Muscle layer of duodenum (tissue), 2 donors: ENCODE measurements at regions not wholly inside any gene's neighbourhood (a gene's known extent, or its start where the extent isn't known, plus 50 kb on each side); places are given as distances from the start of the nearest gene placed in this dataset.
"Not testable (repeated sequence)": the region's sequence is repeated elsewhere in the genome, so short reads cannot be mapped to it uniquely, and the experiment has no call there.

Experiments used
- H3K27ac ChIP-seq: one replicate; pipeline ENCODE4 v1.7.0; 2013; ENCODE audit warnings: mild to moderate bottlenecking, low read length
- H3K27me3 ChIP-seq: one replicate; pipeline ENCODE4 v1.7.0; 2013; ENCODE audit warnings: low read depth, mild to moderate bottlenecking, control low read depth, low read length
- H3K36me3 ChIP-seq, 2 donors: one replicate each; pipeline ENCODE4 v1.7.0; 2013; ENCODE audit warnings: low read length in 2 of 2, control low read depth in 1 of 2, mild to moderate bottlenecking in 1 of 2; ENCODE audit not compliant: insufficient read depth in 2 of 2, control insufficient read depth in 1 of 2
- H3K4me1 ChIP-seq, 2 donors: one replicate each; pipeline ENCODE4 v1.7.0; 2013; ENCODE audit warnings: low read length in 2 of 2, mild to moderate bottlenecking in 2 of 2, control low read depth in 1 of 2, moderate library complexity in 1 of 2; ENCODE audit not compliant: insufficient read depth in 2 of 2, control insufficient read depth in 1 of 2
- H3K4me3 ChIP-seq, 2 donors: one replicate each; pipeline ENCODE4 v1.7.0; 2013; ENCODE audit warnings: low read length in 2 of 2, low read depth in 1 of 2, mild to moderate bottlenecking in 1 of 2
- H3K9me3 ChIP-seq, 2 donors: one replicate each; pipeline ENCODE4 v1.7.0; 2013; ENCODE audit warnings: low read length in 2 of 2, control low read depth in 1 of 2, mild to moderate bottlenecking in 1 of 2; ENCODE audit not compliant: control insufficient read depth in 1 of 2
- donor health status: healthy.

DNA sequence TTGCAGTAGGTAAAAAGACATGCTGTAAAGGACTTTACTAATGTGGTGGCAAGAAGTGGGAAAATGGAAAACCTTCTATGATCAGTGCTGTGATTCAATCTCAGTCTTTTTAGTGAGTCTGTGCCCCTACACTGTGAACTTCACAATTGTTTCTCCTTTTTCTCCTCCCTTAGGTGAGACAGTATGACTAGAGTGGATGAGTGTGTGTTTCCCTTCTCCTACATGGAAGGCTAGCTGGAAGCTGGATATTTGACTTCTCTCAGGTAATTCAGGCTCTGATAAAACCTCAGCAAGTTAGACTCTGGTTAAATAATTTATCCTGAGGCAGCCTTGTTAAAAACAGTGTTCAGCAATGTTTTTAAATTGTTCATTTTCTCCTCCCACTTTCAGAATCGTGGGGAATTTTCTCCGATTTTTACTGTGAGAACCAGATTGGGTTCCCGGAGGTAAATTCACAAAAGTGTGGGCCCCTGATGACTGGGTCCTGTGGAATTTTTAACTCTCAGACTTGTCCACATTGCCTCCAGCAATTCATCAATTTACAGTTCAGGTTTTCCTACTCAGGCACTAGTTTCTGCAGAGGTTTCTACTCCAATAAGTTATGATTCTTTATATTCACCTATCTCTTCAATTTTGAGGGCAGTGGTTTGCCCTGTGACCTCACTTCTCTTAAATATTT, 149.1 kb upstream of the PIK3R1 start:
- H3K27me3 ChIP-seq, result no peaks in the 10 kb centered on the region
- peaks cover 0 to 6% of the 10 kb centered on the region in 2 donors for H3K9me3 ChIP-seq
- H3K4me1 ChIP-seq, result no peaks in the 10 kb centered on the region
- no peaks in the 10 kb centered on the region for H3K36me3 ChIP-seq
- no peak overlapping the region for H3K27ac ChIP-seq
- no peak overlapping the region for H3K4me3 ChIP-seq

DNA sequence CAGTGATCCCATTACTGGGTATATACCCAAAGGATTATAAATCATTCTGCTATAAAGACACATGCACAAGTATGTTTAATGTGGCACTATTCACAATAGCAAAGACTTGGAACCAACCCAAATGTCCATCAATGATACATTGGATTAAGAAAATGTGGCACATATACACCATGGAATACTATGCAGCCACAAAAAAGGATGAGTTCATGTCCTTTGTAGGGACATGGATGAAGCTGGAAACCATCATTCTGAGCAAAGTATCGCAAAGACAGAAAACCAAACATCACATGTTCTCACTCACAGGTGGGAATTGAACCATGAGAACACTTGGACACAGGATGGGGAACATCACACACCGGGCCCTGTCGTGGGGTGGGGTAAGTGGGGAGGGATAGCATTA, 150.2 kb upstream of the PIK3R1 start:
- H3K36me3 ChIP-seq, H3K4me3 ChIP-seq, H3K27me3 ChIP-seq, H3K9me3 ChIP-seq, H3K27ac ChIP-seq, H3K4me1 ChIP-seq: not testable (repeated sequence)

DNA sequence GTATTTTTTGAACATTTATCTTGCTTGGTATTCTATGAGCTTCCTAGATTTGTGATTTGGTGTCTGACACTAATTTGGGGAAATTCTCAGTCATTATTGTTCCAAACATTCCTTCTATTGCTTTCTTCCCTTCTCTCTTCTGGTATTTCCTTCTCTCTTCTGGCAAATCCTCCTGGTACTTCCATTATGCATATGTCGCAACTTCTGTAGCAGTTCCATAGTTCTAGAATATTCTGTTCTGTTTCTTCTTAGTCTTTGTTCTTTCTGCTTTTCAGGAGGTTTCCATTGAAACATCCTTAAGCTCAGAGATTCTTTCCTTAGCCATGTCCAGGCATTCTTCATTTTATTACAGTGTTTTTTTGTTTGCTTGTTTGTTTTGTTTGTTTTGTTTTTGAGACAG, 155.2 kb upstream of the PIK3R1 start:
- no peaks in the 10 kb centered on the region for H3K9me3 ChIP-seq

DNA sequence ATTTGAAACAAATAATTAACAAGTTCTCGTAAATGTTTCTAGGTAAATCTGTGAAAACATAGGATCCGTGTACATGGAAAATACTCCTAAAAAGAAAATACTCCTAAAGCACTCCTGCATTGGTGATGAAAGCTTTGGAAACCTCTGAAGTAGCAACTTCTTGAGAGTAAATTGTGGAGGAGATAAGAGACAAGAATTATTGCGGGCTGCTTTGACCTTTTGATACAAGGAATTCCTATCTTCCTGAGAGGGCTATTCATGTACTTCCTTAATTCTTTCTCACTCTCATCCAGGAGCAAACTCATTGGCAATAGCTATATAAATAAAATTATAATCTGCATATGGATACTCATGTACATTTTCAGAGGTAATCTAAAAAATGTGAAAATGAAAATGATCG, 158.4 kb upstream of the PIK3R1 start:
- no peaks in the 10 kb centered on the region for H3K27me3 ChIP-seq
- no peak overlapping the region for H3K27ac ChIP-seq
- no peaks in the 10 kb centered on the region for H3K4me1 ChIP-seq
- H3K36me3 ChIP-seq, result no peaks in the 10 kb centered on the region
- no peak overlapping the region for H3K4me3 ChIP-seq
- H3K9me3 ChIP-seq, result no peaks in the 10 kb centered on the region

More for the DNA sequence above, 155.2 kb upstream of the PIK3R1 start:
- H3K27me3 ChIP-seq, result no peaks in the 10 kb centered on the region
- no peaks in the 10 kb centered on the region for H3K36me3 ChIP-seq
- no peak overlapping the region for H3K27ac ChIP-seq
- no peaks in the 10 kb centered on the region for H3K4me1 ChIP-seq
- no peak overlapping the region for H3K4me3 ChIP-seq

DNA sequence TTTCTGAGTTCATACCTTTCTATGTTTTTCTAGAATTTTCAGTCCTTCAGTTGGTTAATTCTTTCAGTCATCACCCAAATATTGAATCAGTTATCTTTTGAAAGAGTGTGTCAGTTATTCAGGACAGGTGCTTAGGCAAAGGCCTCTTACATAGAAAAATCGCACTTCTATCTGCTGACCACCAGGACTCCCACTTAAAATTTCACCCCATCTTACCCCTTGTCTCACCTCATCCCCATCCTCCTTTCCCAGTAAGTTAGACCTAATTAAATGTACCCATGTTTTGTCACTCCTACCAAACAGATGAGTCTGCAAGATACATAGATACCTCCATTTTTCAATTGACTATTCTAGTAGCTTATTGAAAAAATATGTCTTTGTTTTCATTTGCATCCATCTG, 159.9 kb upstream of the PIK3R1 start:
- Histone ChIP-seq H3K9me3 (no peaks in the 10 kb centered on the region), H3K36me3 (no peaks in the 10 kb centered on the region), H3K4me1 (no peaks in the 10 kb centered on the region), H3K4me3 (no peak overlapping the region), H3K27me3 (no peaks in the 10 kb centered on the region), H3K27ac (no peak overlapping the region)

DNA sequence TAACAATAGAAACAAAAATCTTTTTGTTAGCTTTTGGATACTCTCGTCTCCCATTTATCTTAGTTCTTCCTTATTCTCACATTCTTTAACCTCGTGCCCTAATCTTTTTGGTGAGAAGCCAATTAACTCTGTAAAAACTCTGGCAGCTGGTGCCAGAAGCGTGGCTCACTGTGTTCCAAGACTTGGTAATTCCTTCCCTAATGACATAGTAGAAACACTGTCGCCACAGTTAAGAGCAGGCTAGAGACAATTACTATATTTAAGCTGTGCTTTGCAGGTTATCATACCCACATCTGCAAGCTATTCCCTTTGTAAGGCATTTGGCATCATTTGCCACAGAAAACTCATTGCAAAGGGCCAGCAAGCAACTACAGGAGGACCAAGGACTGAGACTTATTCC, 160.9 kb upstream of the PIK3R1 start:
- Histone ChIP-seq H3K27ac (no peak overlapping the region), H3K27me3 (no peaks in the 10 kb centered on the region), H3K4me3 (no peak overlapping the region), H3K36me3 (no peaks in the 10 kb centered on the region), H3K4me1 (no peaks in the 10 kb centered on the region), H3K9me3 (no peaks in the 10 kb centered on the region)

DNA sequence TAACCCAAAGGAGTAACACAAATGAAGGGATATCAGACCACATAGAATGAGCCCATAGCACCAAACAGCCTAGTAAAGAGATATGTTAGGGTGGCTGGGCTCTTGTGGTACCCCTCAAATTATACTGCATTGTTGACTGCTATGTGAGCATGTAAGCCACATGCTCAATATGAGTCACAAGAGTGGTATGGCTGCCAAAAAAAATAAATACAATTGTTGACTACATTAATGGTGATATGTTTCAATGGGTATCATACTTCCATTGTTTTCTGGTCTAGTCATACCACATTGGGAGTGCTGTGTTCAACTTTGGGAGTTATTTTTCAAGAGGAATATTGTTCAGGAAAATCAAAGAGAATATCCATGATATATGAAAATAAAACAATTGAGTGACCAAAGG, 162.4 kb upstream of the PIK3R1 start:
- Histone ChIP-seq H3K27ac (no peak overlapping the region), H3K4me3 (no peak overlapping the region), H3K4me1 (no peaks in the 10 kb centered on the region), H3K36me3 (no peaks in the 10 kb centered on the region), H3K27me3 (no peaks in the 10 kb centered on the region), H3K9me3 (no peaks in the 10 kb centered on the region)

DNA sequence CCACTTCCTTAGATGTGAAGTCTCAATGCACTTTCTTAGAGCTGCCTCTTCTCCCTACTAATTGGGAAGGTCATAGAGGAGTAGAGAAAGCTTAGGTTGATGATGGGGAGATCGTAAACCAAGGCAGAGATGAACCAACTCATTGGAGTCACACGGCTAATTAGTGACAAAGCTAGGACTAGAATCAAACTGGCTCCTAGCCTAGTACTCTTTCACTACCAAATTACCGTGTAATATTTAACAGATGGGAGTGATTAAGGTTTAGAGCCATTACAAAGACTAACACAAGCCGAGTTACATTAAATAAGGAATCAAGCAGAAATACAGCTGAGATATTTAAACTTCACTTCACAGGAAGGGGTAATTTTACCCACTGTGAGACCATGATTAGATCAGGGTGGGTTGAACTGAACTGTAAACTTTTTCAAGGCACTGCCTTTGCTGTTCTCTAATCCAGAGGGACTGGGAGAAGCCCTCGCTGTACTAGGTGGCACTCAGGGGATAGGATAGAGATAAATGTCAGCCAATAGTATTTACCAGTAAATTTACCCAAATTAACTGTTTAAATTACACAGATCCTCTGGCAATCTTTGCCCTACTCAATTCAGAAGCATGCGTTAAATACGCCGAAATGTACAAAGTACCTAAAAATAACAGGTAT, 166.4 kb upstream of the PIK3R1 start:
- H3K4me1 ChIP-seq, result no peaks in the 10 kb centered on the region

DNA sequence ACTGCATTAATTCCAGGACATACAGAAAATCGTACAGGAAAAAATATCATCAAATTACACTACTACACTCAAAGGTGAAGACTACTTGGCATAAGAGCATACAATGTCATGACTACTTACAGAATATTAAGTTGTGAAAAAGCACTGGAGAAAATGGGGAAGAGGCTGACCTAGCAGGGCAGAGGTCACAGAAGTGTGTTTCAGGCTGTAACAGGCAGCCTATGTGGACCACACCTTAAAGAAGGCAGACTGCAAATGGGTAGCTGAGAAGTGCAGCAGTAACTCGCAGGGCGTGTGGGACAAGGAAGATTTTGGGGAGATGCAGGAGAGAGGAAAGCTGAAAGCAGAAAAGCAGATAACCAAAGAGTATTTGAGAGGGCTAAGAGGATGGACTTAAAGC, 167.0 kb upstream of the PIK3R1 start:
- Histone ChIP-seq H3K4me1 (no peaks in the 10 kb centered on the region), H3K36me3 (no peaks in the 10 kb centered on the region), H3K9me3 (no peaks in the 10 kb centered on the region), H3K27me3 (no peaks in the 10 kb centered on the region), H3K27ac (no peak overlapping the region), H3K4me3 (no peak overlapping the region)

More for the DNA sequence above, 166.4 kb upstream of the PIK3R1 start:
- Histone ChIP-seq H3K27me3 (no peaks in the 10 kb centered on the region), H3K4me3 (no peak overlapping the region), H3K36me3 (no peaks in the 10 kb centered on the region), H3K27ac (no peak overlapping the region), H3K9me3 (no peaks in the 10 kb centered on the region)

DNA sequence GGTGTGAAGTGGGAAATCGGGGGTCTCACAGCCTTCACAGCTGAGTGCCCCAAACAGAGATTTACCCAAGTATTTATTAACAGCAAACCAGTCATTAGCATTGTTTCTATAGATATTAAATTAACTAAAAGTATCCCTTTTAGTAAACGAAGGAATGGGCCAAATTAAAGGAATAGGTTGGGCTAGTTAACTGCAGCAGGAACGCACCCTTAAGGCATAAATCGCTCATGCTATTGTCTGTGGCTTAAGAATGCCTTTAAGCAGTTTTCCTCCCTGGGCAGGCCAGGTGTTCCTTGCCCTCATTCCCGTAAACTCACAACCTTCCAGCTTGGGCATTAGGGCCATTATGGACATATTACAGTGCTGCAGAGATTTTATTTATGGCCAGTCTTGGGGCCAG, 167.5 kb upstream of the PIK3R1 start:
- not testable (repeated sequence) for H3K27ac ChIP-seq, H3K4me3 ChIP-seq, H3K9me3 ChIP-seq, H3K27me3 ChIP-seq, H3K36me3 ChIP-seq, H3K4me1 ChIP-seq

DNA sequence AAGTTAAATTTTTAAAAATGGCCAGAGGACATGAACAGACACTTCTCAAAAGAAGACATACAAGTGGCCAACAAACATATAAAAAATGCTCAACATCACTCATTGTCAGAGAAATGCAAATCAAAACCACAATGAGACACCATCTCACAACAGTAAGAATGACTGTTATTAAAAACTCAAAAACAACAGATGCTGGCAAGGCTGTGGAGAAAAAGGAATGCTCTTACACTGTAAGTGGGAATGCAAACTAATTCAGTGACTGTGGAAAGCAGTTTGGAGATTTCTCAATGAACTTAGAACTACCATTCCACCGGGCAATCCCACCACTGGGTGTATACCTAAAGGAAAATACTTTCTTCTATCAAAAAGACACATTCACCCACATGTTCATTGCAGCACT, 168.5 kb upstream of the PIK3R1 start:
- Histone ChIP-seq H3K27ac (no peak overlapping the region), H3K9me3 (no peaks in the 10 kb centered on the region), H3K4me3 (no peak overlapping the region), H3K36me3 (no peaks in the 10 kb centered on the region), H3K4me1 (no peaks in the 10 kb centered on the region), H3K27me3 (no peaks in the 10 kb centered on the region)

DNA sequence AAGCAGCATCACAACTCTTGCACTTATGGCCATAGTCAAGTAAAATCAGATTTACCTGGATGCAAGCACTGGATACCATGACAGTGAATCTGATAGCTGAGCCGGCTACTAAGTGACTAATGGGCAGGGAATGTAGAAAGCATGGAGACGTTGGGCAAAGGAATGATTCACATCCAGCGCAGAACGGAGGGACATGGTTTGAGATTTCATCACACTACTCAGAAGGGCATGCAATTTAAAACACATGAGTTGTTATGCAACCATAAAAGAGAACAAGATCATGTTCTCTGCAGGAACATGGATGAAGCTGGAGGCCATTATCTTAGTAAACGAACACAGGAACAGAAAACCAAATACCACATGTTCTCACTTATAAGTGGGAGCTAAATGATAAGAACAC, 169.1 kb upstream of the PIK3R1 start:
- Histone ChIP-seq H3K9me3 (no peaks in the 10 kb centered on the region), H3K4me3 (no peak overlapping the region), H3K27me3 (no peaks in the 10 kb centered on the region), H3K27ac (no peak overlapping the region), H3K4me1 (no peaks in the 10 kb centered on the region), H3K36me3 (no peaks in the 10 kb centered on the region)
